ENCODE measurements at regions not wholly inside any gene's neighbourhood (a gene's known extent, or its start where the extent isn't known, plus 50 kb on each side); places are given as distances from the start of the nearest gene placed in this dataset.
"Not testable (repeated sequence)": the region's sequence is repeated elsewhere in the genome, so short reads cannot be mapped to it uniquely, and the experiment has no call there.

DNA sequence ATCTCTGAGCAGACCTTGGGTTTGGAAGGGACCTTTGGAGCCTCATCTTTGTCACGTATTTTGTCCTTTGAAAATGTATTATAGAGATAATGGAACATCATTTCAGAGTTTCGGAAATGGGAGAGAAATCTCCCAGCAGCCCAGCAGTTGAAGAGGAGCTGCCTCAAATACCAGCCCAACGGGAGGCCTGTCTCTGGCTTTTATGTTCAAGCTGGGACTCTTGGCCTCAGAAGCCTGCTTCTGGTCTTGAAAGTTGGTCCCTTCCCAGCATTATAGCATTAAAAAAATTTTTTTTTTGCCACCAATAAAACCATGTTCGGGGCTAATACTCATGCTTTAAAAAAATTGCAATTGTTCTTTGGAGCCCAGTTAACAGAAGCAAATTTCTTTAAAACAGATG, 73.4 kb upstream of the CTBP2 start:
- no peak for DNase-seq

DNA sequence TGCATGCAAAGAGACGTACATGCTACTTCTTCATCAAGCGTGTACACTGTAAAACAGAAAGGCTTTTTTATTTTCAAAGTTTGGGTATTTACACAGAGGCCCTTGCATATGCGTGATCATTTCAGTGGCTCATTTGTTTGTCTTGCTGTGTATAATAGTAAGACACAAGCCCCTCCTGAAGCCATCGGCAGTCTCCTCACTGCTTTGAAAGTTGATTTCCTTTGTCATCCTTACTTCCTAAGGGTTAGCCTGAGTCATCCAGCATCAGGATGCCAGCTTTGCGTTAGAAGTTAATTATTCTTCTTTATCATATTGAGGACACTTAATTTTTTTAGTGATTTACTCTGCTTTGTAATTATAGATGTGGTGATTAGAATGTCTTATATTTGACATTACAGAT, 72.5 kb upstream of the CTBP2 start:
- DNase-seq: no peak

DNA sequence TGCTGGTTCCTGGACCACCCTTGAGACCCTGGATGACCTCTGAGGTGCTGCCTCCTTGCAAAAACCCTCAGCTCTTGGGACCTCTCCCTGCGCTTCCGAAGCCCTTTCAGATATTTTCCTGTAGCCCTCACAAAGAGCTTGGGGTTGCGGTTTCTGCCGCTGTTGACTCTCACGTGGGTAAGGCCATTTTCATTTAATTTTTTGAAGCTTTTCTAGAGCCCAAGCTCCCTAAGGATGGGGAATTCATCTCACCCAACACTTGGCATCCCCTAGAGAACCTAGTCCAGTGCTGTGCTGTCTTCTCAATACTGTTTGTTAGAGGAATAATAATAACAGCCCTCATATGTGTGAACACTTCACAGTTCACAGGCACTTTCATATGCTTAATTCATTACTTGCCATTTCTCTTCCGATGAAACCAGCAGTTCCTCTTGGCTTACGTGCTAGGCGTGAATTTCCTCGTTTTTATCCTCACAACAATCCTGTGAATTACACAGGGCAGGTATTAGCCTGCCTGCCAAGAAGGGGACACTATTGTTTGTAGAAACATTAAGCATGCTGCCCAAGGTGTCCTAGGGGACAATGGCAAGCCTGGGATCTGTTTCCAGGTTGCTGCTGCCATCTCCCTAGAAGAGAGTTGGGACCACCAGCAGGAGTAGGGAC, 71.6 kb upstream of the CTBP2 start:
- DNase-seq: no peak

DNA sequence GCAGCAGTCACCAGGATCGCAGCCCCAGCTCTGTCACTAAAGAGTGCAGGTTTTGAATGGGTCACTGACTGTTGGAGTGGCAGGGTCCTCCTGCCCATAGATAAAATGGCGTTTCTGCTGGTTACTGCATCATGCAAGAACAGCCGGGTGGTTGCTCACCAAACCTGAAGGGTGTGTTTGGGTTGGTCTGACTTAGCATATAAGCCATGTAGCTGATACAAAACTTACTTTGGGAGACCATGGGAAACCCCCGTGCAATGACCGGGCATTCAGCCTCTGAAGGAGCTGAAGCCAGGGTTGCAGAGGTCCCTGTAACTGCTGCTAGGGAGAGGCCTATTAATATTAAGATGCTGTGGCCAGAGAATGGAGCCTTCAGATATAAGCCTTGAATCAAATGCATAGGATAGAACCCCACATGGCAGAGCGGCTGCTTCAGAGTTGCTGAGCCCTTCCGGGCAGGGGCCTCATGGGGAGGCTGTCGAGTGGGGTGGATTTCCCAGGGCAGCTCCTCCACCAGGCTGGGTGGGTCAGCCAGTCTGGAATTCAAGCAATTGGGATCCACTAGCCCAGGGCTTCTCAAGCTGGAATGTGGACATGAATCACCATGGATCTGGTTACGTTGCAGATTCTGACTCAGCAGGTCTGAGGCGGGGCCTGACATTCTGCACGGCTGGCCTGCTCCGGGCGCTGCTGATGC, 70.9 kb upstream of the CTBP2 start:
- DNase-seq: no peak

DNA sequence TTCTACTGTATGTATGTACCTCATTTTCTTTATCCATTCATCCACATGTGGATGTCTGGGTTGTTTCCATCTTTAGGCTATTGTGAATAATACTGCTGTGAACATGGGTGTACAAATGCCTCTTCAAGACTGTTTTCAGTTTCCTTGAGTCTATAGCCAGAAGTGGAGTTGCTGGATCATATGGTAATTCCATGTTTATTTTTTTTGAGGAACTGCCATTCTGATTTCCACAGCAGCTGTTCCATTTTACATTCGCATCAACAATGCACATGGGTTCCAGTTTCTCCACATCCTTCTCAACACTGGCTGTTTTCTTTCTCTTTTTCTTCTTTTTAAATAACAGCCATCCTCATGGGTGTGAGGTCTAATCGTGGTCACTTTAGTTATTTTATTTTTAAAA, 69.9 kb upstream of the CTBP2 start:
- no peak for DNase-seq

DNA sequence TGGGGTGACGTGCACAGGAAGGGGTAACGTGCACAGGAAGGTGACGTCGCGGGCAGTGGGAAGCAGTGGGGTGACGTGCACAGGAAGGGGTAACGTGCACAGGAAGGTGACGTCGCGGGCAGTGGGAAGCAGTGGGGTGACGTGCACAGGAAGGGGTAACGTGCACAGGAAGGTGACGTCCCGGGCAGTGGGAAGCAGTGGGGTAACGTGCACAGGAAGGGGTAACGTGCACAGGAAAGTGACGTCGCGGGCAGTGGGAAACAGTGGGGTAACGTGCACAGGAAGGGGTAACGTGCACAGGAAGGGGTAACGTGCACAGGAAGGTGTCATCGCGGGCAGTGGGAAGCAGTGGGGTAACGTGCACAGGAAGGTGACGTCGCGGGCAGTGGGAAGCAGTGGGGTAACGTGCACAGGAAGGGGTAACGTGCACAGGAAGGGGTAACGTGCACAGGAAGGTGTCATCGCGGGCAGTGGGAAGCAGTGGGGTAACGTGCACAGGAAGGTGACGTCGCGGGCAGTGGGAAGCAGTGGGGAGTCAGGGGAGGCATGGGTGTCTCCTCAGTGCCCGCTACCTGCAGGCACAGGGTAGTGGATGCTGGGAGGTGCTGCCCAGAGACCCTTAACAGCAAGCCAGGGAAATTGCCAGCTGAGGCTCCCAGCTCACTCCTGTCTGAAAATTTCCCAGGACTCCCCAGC, 68.0 kb upstream of the CTBP2 start:
- DNase-seq: not testable (repeated sequence)

DNA sequence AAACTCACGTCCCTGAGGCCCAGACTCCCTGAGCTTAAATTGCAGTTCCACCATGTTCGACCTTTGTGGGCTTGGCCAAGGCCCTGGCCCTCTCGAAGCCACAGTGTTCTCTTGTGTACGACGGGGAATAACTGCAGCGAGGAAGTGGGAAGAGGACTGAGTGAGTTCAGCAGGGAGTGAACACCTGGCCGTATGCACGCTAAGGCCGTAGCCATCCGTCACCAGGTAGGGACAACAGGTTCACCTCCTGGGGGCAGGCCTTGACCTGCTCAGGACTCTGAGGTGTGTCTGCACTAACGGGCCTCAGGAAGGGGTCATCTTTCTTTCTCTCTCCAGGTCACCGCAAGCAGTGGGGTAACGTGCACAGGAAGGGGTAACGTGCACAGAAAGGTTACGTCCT, 67.2 kb upstream of the CTBP2 start:
- no peak for DNase-seq

DNA sequence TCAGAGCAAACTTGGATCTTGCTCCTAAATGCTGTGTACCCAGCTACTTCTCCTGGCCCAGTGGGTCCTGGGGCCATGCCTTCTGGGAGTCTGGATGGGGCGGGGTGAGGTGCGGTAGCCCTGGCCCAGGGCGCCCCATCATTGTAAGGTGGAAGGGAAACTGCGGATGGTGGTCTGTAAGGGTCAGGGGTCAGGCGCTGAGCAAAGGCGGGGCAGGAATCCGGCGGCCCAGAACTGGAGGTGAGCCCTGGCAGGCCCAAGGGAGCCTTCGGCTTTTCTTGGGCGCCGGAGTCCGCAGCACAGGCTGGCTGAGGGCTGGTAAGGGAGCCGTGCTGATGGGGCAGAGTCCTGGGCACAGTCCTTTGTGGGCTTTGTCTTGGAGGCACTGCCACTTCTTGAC, 66.5 kb upstream of the CTBP2 start:
- no peak for DNase-seq

DNA sequence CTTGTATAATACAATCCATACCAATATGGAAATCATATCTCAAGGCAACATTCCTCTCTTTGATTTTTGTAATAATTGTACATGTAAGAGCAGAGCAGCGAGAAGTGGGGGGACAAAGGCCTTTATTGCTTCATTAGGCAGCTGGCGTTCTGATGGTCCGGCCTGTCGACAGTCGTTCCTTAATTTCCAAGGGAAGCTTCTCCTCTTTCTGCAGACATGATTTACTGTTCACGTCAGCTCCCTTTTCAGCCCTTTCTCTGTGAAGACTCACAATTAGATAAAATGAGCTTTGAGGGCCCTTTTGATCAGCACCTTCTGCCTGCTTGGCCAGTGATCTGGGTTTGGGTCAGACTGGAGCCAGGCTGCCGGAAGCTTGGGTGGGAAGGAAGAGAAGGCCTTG, 65.6 kb upstream of the CTBP2 start:
- no peak for DNase-seq

DNA sequence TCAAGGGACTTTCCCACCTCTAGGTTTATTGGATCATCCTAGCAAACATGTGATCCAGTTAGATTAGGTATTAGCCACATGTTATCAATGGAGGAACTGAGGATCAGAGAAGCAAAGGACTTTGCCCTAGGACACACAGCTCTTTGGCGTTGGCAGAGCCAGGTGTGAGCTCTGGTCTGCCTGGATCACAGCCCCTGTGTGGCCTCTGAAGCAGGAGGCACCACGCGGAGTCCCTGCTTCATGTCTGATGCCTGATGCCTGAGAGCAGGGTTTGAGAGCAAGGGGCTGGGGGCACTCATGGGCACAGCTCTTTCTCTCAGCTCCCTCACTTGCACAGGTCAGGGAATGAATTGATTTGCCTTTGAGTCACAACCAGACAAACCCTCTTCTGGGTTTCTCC, 64.7 kb upstream of the CTBP2 start:
- DNase-seq: no peak

DNA sequence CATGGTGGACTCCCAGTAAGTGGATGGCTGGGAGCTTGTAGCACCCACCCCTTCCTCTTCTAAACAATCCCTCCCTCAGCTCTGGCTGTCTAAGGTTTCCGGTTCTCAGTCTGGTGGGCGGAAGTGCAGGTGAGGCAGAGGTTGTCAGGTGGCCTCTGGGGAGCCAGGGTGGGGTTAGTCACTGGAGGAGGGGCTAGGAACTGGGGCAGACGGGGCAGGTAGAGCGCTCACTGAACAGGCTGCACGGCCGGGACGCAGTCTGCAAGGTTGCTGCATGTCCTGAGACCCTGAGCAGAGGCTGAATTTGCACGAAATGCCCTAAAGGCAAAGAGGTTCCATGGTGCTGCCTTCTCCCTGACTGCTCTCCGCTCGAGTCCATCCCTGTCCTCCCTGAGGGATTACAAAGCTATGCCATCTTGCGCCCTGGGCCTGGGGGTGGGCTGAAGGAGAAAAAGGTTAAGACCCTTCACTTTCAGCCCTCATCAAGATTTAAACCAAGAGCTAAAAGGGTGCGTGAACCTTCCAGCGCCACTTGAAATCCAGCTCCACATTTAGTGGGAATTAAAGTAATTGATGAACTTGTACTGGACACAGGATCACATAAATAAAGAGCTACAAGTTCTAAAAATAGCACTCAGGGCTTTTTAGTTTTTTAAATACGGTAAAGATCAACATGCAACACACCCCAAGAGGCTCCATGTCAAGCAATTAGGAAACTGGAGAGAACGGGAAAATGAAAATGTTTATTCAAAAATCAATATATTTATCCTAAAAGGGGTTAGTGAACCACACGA, 62.3 kb upstream of the CTBP2 start:
- no peak for DNase-seq

DNA sequence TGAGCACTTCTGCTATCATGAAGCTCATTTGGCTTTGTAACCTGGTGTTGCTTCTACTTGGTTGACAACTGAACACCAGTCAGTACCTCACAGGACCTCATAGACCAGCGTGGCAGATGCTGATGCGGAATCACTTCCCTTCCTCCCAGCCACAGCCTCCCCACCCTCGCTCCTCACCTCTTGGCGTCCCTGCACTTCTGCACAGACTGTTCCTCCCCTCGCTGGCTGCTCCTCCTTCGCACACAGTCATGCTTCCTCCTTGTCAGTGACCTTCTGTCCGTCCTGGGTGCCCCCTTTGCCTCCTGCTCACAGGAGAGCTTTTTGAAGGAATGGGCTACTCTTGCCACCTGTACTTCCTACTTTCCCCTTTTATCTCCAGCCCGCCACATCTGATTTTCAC, 61.4 kb upstream of the CTBP2 start:
- DNase-seq: no peak

DNA sequence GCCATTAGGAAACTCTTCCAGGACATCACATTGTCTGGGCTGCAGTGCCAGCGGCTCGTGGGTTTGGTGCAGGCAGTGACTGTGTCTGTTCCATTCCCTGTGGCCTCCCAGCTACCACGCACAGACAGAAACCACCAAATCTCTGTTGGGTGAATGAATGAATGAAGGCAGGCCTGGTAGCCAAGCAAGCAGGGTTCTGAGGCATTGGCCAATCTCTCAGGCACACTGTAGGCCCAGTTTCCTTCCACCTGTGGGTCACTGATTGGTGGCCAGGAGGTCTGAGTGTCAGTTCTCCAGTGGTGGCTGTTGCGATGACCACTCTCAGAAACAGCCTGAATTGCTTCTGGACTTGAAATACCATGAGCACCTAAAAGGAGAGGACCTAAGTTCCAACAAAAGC, 59.4 kb upstream of the CTBP2 start:
- no peak for DNase-seq

DNA sequence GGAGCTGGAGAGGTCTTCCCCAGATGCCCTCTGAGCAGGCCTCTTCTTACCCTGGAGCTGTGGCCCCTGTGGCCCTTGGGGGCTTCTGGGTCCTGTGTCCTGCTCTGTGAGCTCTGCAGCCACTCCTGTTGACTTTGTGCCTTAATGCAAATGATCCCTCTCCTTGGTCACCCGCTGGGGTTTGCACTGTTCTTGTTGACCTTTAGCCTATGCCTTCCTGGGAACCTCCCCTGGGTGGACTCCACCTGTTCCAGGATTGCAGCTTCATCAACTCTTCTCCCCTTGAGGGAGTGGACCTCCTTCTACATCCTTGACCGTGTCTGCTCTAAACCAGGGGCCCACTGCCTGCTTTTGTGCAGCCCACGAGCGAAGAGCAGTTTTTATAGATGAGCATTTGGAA, 58.6 kb upstream of the CTBP2 start:
- no peak for DNase-seq

DNA sequence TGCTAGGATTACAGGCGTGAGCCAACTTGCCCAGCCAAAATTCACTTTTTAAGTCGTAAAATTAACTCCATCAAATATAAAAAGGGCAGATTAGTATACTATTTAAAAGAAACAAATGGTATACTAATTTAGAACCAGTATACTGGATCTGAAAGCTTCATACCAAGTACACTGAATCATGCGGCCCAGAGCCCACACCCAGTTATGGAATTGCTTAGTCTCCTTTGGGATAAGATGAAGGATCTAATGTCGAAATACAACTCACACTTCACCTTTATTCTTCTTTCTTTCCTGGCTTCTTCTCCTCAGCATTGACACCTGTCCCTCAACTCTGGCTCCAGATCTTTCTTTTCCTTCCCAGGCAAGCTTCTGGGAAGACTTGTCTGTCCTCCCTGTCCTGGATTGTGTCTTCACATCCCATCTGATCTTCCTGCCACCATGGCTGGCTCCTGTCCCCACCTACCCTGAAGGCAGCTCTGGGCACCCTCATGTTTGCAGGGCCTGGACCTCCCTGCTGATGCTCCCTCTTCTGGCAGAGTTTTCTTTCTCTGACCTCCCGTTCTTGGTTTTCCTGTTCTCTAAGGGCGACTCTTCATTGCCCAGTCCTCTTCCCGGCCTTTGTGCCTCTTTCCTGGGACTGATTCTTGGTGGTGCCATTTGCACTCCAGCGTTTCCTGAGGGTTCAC, 57.8 kb upstream of the CTBP2 start:
- no peak for DNase-seq

DNA sequence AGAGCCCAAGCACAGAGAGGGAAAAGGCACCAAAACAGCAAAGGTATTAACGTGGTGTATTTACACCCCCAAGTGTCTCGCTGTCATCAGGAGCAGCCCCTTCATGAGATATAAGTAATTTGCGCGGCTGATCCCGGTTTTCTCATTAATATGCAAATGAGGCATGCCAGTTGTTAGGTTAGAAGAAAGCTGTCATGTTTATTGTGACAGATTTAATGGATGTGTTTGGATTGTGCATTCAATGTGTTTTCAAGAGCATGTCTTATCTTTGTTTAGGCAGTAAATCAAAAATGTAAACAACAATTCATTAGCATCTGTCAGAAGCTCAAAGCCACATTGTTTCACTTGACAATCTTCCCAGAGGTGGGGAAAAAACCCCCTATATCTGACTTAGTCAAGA, 56.5 kb upstream of the CTBP2 start:
- DNase-seq: no peak

DNA sequence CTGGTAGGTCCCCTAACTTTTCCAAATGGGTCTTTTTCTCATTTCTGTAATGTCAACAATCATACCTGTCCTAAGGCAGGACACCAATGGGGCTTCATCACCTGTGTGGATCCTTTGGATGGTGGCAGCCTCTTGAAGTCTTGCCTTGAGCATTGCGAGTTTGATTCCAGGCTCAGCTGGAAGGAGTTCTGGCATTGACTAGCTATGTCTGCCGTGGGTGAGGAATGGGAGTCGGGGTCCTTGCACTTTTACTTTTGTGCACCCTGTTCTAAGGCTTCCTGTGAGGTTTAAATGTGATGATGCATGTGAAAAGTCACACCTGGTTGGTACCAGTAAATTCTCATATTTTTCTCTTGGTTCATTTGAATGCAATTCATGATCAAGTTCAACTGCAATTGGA, 55.9 kb upstream of the CTBP2 start:
- no peak for DNase-seq

DNA sequence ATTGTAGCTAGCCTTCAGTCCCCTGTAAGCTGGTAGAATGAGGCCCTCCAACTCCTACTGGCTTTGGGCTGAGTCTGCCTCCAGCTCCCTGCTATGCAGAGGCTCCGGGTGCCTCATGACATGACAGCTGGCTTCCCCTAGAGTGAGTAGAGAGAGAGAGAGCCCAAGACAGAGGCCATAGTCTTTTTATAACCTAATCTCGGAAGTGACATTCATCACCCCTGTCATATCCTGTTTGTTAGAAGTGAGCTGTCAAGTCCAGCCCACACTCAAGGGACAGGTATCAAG, 53.9 kb upstream of the CTBP2 start:
- DNase-seq: no peak

DNA sequence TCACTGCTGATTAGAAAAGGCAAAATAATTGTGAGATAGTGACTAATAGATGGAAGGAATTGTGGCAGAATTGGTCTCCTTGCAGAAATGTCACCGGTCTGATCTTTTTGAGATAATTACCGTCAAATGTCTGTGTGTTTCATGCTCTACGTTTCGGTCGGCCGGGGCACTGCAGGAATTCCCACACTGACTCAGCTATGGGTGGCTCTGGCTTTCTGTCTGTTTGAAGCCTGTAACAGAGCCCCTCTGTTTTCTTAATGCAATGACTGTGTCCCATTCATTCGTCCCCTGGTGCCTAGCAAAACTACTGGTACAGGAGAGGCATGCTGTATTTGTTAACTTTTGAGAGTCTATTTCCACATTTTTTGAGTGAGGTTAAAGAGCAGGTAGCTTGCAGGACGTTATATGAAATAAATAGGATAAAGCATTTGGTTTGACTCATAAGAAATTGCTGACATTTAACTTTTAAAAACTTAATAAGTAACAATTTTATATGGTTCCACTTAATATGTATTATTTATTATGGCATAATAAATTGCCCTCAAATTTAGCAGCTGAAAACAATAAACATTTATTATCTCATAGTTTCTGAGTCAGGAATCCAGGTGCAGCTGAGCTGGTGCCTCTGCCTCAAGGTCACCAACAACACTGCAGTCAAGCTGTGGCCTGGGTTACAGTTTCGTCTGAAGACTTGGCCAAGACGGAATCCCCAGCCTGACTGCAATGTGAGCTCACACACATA, 53.3 kb upstream of the CTBP2 start:
- DNase-seq: no peak

DNA sequence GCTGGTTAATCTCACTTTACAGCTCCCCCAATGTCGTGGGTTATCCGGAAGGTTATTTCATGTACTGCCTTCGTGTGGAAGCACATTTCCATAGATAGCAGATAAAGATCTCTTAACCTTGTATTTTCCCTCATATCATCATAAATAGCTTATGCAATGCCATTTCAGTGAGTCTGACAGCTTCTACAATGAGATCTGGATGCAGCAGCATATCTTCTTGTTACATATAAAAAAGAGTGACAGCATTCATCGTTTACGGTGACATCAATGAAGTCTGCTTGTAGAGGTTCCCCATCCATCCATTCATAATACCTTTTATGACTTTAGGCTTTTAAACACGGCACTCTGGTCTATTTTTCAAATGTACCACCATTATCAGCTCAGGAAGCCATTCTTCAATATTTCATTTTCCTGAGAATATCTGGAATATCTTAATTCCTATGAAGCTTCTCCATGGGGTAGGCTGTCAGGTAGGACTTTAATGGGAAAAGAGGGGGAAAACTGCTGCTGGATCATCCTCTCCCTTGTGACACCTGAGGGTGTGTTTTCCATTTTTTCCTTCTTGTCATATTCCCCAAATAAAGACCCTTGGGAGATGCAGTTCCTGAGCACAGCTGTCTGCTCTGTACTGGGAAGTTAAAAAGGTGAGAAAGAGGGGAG, 51.9 kb upstream of the CTBP2 start:
- DNase-seq: no peak

All from femur (tissue), 1 donor.